ENCODE measurements at regions not wholly inside any gene's neighbourhood (a gene's known extent, or its start where the extent isn't known, plus 50 kb on each side); places are given as distances from the start of the nearest gene placed in this dataset.
A peak's percentile ranks its signal among the peaks of the same experiment; 100 is the strongest.

DNA sequence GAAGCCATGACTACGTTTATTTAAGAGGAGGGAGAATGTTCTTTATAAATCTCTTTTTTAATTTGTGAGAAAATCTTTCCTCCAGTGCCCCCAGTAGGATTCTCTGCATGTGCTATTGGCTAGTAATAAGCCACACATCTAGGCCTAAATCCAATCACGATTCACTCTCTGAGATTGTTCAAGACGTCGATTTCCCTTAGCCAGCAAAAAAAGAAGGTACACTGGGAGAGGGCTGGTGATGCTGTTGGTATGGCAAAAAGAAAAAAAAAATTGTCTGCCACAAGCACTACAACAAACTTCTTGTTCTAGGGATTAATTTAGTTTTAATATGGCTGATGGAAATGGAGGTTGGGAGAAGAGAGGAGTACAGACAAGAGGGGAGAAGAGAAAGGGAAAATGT, 130.5 kb upstream of the MROH9 start:
- no peak for FAIRE-seq
- in situ Hi-C loops (cut with HindIII; ENCODE audit: extremely low pct_ligation_motif_present, low pct_unique_long_range_greater_than_20kb), result no loop called here

GRCh38 chr1:170806961-170807360, 128.4 kb upstream of the MROH9 start:
- Histone ChIP-seq H3K36me3 (replicated peaks in 1 of 2; ENCODE audit: control insufficient read depth in 1 of 2, insufficient read depth in 2 of 2, low read length in 2 of 2) (no peaks in the 10 kb centered on the region), H3K4me2 (ENCODE audit: low read depth, low read length) (no peak overlapping the region), H3K9me3 (ENCODE audit: low read length) (0 out of 2 replicates have a peak, but pooled peaks cover 11% of the 10 kb centered on the region), H3K4me3 (replicated peaks in 1 of 3; ENCODE audit: insufficient read depth in 1 of 3, low read depth in 2 of 3, low read length in 3 of 3) (no peak overlapping the region), H3K9ac (ENCODE audit: insufficient read depth, low read depth, low read length) (no peak overlapping the region), H3K27ac (ENCODE audit: extremely low read length, insufficient read depth, low read length) (no peak overlapping the region), H3K4me1 (ENCODE audit: insufficient read depth, low read length) (no peaks in the 10 kb centered on the region), H4K20me1 (ENCODE audit: insufficient read depth, low read length) (no peaks in the 10 kb centered on the region), H3K79me2 (ENCODE audit: insufficient read depth, low read length) (no peaks in the 10 kb centered on the region), H2AFZ (ENCODE audit: low read length) (no peak overlapping the region), H3K27me3 (ENCODE audit: control insufficient read depth in 1 of 2, insufficient read depth in 2 of 2, low read length in 2 of 2) (no peaks in the 10 kb centered on the region; a peak in 1 of 5 replicates)
- ChIA-PET CTCF (ENCODE audit: low intra/inter-chr PET ratio, low total read pairs) (no interaction called here), POLR2A (no interaction called here)
- 26% methylated on average over 3 of the region's 3 CpGs for WGBS (ENCODE audit: low lambda C conversion rate)
- intact Hi-C loops (cut with micrococcal nuclease; ENCODE audit: unreplicated experiment), result no loop called here
- ATAC-seq, result no peak
- no TSS peak for BruUV-seq (replicated peaks)
- TF ChIP-seq POGZ (CRISPR knock-in tag; IDR thresholded peaks at IDR 0.05) (no peak), ZNF317 (CRISPR knock-in tag; IDR thresholded peaks at IDR 0.05) (no peak), SIN3B (IDR thresholded peaks at IDR 0.05; ENCODE audit: low read length) (no peak), ATRX (CRISPR knock-in tag; IDR thresholded peaks at IDR 0.05; ENCODE audit: borderline replicate concordance) (no peak)
- TF ChIP-seq, protein P1, sequence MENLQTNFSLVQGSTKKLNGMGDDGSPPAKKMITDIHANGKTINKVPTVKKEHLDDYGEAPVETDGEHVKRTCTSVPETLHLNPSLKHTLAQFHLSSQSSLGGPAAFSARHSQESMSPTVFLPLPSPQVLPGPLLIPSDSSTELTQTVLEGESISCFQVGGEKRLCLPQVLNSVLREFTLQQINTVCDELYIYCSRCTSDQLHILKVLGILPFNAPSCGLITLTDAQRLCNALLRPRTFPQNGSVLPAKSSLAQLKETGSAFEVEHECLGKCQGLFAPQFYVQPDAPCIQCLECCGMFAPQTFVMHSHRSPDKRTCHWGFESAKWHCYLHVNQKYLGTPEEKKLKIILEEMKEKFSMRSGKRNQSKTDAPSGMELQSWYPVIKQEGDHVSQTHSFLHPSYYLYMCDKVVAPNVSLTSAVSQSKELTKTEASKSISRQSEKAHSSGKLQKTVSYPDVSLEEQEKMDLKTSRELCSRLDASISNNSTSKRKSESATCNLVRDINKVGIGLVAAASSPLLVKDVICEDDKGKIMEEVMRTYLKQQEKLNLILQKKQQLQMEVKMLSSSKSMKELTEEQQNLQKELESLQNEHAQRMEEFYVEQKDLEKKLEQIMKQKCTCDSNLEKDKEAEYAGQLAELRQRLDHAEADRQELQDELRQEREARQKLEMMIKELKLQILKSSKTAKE (CRISPR knock-in tag; IDR thresholded peaks at IDR 0.05; ENCODE audit: borderline replicate concordance), result no peak
- no peak for FAIRE-seq
- in situ Hi-C loops (cut with HindIII; ENCODE audit: extremely low pct_ligation_motif_present, low pct_unique_long_range_greater_than_20kb), result no loop called here
- DNase-seq (ENCODE audit: low spot score), result no peak

More for the DNA sequence above, 130.5 kb upstream of the MROH9 start:
- 51% methylated on average over 4 of the region's 4 CpGs for WGBS (ENCODE audit: low lambda C conversion rate)
- TF ChIP-seq MAFK (conservative IDR thresholded peaks at IDR 0.05 in 1 of 2, IDR thresholded peaks at IDR 0.05 in 1 of 2; ENCODE audit: low read length in 2 of 2) (peak; percentile 47 to 81; a peak in 3 of 4 replicates), MAFF (IDR thresholded peaks at IDR 0.05; ENCODE audit: low read depth, low read length) (peak; percentile 70), BRF2 (CRISPR knock-in tag; IDR thresholded peaks at IDR 0.05) (no peak), ZNF33B (CRISPR knock-in tag; IDR thresholded peaks at IDR 0.05) (no peak)
- Histone ChIP-seq H3K9ac (ENCODE audit: insufficient read depth, low read depth, low read length) (no peak overlapping the region), H3K36me3 (replicated peaks in 1 of 2; ENCODE audit: control insufficient read depth in 1 of 2, insufficient read depth in 2 of 2, low read length in 2 of 2) (no peaks in the 10 kb centered on the region), H3K9me3 (ENCODE audit: low read length) (0 out of 2 replicates have a peak, but pooled peaks cover 2% of the 10 kb centered on the region), H2AFZ (ENCODE audit: low read length) (no peak overlapping the region), H3K4me3 (replicated peaks in 1 of 3; ENCODE audit: insufficient read depth in 1 of 3, low read depth in 2 of 3, low read length in 3 of 3) (no peak overlapping the region), H3K27ac (ENCODE audit: extremely low read length, insufficient read depth, low read length) (no peak overlapping the region), H3K79me2 (ENCODE audit: insufficient read depth, low read length) (no peaks in the 10 kb centered on the region), H3K27me3 (ENCODE audit: control insufficient read depth in 1 of 2, insufficient read depth in 2 of 2, low read length in 2 of 2) (no peaks in the 10 kb centered on the region; a peak in 1 of 5 replicates), H4K20me1 (ENCODE audit: insufficient read depth, low read length) (no peaks in the 10 kb centered on the region), H3K4me1 (ENCODE audit: insufficient read depth, low read length) (no peaks in the 10 kb centered on the region), H3K4me2 (ENCODE audit: low read depth, low read length) (no peak overlapping the region)
- CTCF ChIA-PET (ENCODE audit: low intra/inter-chr PET ratio, low total read pairs), result no interaction called here
- BruUV-seq (replicated peaks), result no TSS peak
- ATAC-seq, result no peak
- DNase-seq (ENCODE audit: low spot score), result no peak
- POLR2A ChIA-PET, result no interaction called here
- intact Hi-C loops (cut with micrococcal nuclease; ENCODE audit: unreplicated experiment), result no loop called here
